GM18517 (cell line): ENCODE measurements at regions not wholly inside any gene's neighbourhood (a gene's known extent, or its start where the extent isn't known, plus 50 kb on each side); places are given as distances from the start of the nearest gene placed in this dataset.

Source experiments
- ATAC-seq: cut with Tn5 transposase; IDR thresholded peaks from one replicate; pipeline ENCODE4 v1.9.1; 2021; ENCODE audit warnings: mild to moderate bottlenecking, moderate library complexity; ENCODE audit not compliant: unreplicated experiment

DNA sequence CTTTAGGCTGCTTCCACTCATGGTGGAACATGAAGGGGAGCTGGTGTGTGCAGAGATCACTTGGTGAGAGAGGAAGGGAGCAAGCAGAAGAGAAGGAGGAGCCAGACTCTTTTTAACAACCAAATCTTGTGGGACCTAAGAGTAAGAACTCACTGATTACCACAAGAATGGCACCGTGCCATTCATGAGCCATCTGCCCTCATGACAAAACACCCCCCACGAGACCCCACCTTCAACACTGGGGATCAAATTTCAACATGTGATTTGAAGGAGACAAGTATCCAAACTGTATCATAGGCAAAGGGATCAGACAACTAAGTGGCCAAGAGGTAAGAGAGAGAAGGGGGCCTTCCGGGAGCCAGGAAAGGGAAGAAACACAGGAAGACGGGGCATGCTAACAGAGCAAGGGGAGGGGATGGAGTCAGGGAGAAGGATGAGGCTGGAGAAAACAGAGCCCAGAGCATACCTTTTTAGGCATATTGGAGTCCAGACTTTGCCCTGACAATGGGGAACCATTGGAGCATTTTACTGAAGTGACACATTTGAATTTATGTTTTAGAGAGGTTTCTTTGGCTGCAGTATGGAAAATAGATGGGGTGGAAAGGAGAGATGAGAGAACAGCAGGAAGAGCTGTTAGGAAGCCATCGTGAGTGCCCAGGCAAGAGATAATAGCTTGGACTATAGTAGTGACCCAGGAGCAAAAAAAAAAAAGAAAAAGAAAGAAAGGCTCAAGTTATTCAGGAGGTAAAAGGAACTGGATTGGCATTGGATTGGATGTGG, 204.4 kb upstream of the NUDT4 start:
- no peak for ATAC-seq

DNA sequence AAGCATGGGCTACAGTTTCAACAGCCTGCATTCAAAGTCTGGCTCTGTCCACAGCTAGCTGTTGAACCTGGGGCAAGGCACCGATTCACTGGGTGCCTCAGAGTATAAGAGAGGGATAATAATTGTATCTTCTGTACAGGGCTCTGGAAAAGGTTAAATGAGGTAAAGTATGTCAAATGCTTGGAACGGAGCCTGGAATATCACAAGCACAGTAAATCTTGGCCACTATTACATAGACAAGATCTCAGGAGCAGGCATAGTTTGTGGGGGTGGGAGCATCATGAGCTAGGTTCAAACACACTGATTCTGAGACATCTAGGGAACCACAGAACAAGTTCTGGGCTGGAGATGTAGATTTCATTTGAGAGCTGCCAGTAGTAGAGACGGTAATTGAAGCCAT, 203.7 kb upstream of the NUDT4 start:
- ATAC-seq, result no peak

DNA sequence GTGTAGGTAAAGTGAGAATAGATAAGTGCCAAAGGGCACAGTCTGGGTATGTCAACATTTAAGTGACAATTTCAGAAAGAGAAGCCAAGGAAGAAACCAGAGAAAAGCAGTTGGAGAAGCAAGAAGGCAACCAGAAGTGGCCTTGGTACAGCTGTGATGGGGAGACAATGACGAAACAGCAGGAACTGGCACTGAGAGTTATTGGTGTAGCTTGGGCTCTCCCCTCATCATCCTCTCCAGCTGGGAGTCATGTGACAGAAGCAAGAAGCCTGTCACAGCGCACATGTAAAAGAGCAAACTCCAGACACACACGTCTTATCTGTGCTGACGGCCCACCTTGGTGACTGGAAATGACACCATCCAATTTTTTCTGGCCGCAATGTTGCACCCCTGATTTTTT, 203.3 kb upstream of the NUDT4 start:
- ATAC-seq, result no peak

DNA sequence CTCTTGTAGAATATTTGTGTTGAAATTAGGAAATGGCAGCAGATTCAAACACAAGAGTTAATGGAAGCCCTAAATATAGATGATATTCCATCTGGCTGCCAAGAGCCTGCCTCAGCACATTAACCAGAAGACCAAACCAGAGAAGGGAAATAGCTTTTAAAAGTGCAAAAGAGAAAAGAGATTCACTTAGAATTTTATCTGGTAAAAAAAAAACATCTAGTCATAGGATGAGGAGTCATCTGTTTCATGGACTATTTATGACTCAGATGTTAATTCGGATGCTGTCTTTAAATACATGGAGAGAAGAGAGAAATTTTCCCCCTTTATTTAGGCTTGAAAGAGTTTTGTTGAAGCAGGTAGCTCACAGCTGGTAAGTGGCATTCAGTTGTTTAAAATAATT, 201.6 kb upstream of the NUDT4 start:
- no peak for ATAC-seq

DNA sequence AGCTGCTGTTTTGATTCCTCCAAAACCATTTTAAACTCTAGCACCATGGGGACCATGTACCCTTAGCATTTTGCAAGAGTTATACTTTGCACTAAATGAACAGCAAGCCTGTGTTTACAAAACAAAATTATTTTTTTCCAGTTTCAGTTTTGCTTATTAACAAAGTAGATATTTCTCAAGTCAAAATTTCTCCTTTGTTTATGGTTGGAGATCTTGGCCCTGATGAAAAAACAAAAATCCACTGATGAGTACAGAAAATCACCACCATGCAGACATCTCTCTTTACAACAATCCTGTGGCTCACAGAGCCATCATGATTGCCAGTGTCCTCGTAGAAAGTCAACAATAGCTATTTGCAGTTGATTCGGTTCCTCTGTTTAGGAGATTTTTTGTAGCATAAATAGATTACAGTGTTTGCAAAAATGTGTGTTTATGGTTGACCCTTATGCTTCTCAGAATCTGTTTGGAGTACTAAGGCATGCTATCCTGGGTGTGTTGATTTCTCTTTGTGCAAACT, 201.1 kb upstream of the NUDT4 start:
- ATAC-seq, result no peak

DNA sequence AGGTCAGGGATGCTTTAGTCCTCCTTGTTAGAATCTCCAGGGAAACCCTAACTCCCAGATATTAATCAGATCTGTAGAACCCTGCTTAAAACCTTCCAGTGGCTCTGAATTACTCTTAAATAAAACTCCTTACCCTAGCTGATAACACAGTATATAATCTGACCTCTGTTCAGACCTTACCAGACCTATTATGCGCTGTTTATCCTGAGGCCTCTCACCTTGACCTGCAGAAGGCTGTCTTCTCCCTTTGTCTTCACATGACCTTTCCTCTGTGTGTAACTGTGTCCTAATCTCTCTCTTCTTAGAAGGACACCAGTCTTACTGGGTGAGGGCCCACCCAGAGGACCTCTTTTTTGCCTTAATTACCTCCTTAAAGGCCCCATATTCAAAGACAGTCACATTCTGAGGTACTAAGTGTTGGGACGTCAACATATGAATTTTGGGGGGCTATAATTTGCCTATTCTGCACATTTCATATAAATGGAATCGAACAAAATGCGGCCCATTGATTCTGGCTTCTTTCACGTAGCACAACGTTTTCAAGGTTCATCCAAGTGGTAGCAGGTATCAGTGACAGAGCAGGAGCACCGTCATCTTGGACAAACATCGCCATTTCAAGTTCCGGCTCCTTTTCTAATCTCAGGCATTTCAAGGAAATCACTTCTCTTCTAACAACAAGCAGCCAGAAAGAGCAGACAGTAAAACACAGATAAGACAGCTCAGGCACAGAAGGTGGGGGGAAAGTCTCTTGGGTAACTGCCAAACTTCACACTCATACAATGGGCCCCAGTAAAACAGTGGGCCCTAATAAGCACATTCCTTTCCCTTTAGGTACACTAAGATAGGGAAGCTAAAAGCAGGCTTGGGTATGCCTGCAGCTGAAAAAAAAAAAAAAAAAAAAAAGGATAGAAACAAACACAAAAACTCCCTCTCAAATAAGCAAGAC, 200.2 kb upstream of the NUDT4 start:
- ATAC-seq, result no peak

DNA sequence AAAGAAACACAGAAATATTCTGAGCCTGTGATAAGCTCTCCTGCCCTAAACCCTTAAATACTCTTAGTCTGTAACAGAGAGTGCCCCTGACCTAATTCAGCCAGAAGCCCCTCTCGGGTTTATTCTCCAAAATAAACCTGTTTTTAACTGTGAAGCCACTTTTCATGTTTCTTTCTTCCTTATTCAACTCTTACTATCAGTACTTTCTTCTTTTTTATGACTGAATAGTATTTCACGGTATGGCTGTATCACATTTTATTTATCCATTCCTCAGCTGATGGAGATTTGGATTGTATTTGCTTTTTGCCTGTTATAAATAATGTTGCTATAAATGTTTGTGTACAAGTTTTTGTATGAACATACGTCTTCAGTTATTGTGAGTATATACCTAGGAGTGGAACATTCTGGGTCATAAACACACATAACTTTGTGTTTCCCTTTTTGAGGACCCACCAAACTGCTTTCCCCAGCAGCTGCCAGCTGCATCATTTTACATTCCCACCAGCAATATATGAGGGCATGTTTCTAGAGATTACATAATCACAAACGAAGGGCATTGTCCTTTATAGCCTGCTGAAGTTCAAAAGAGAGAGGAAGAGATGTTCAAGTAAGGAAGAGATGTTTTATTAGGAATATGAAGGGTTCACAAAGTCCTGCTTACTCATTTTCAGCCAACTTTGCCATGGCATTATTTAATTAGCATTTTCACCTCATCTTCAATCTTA, 199.4 kb upstream of the NUDT4 start:
- ATAC-seq, result no peak

DNA sequence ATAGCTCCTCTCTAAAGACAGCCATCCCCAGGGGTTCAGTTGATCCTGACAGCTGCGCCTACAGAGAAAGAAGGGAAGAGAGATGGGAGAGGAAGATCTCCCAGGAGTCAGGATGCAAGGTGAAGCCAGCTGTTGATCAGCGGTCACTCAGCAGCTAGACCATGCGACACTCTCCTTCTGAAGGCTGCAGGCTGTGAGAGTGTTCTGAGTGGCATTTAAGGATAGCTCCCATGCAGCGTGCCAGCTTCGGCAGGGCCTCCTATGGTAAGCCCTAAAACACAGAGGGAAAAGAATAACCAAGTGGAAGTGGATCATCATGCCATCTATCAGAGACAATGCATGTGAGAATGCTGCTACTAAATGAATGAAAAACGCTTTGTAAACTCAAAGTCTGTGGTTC, 197.9 kb upstream of the NUDT4 start:
- ATAC-seq, result no peak

DNA sequence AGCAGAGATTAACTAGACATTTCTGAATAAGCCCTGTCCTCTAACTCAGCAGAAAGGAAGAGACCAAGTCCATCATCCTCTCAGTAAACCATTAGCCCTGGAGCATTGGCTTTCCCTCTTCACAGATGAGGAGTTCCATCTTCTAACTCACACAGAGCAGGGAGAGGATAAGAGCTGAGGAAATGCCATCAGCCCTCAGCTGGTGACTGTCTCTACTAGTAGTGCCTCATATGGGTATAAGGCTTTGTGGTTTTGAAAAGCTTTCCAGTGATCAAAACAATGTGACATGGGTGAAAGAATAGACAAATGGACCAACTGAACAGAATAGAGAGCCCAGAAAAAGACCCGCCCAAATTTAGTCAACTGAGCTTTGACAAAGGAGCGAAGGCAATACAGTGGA, 197.2 kb upstream of the NUDT4 start:
- ATAC-seq, result no peak

DNA sequence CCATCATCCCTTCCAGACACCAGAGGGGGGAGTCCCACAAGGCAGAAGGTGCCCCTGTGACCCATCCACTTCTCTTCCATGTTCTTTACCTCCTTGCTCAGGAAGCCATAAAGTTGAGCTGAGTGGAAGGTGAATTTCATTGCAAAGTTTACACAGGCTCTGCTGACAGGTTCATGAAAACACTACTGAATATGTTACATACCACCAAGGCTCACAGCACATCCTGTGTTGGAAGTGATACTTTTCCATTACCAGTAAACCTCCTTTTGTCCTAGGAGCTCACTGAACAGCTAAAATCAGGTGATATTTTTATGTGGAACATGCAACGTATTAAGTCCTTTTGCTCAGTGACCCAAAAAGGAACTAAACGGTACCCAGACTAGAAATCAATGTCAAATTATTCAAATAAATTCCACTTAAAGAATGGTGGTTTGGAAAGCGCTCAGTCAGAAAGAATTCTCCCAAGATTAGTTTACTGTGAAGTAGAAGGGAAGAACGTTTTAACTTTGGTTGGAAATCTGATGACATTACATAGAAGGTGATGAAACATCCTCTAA, 196.2 kb upstream of the NUDT4 start:
- no peak for ATAC-seq

DNA sequence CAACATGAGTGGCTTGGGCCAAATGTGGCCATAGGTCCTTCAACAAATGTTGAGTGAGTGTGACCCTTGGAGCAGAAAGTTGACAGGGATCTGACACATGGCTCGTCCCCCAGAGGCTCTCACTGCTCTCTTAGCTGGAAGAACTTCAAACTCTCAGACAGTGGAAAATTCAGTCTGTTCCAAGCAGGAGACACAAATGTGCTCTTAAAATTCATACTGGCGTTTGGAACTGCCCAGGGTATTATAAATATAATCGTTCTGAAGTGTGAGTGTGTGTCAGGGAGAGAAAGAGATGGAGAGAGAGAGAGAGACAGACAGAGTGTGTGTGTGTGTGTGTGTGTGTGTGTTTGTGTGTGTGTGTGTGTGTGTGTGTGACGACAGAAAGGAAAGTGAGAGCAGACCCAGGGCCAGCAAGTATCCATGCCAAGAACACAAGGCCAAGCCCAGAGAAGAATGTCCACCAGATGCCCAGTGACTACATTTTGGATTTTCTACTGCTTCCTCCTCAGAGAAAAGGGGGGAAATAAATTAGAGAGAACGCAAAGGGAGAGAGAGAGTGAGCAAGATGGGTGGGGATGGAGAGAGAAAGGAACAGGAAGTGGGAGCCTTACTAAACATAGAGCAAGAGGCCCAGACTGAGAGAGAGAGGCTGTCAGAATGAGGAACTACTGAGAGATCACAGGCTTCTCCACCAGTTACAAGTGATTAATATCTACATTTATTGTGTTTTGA, 193.6 kb upstream of the NUDT4 start:
- peak; percentile 78 for ATAC-seq

DNA sequence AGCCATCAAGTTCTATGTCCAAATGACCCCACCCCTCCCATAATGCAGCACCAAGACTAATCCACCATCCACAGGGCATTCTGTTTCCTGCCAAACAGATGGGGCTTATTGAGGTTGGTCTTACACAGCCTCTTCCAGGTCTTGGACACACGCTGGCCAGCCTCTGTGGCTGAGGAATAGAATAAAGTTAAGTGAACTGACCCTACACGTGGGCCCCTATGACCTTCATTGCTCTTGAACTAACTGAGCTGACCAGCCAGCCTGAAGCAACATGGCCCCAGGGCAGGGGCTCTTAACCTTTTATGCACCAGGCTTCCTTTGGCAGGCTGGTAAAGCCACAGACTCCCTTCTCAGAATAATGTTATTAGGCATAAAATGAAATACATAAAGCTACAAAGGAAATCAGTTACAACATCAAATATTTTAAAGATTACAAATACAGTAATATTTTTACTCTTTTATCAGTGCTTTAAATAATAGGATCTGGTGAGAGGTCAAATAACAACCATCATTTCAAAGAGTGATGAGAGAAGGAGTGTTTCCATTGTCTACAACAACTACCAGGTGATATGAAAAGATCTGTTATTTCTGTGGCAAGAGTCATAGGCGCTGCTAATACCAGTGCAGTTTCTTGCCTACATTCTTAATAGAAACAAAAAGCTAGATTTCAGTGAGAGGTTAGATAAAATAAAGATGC, 192.9 kb upstream of the NUDT4 start:
- ATAC-seq, result no peak

DNA sequence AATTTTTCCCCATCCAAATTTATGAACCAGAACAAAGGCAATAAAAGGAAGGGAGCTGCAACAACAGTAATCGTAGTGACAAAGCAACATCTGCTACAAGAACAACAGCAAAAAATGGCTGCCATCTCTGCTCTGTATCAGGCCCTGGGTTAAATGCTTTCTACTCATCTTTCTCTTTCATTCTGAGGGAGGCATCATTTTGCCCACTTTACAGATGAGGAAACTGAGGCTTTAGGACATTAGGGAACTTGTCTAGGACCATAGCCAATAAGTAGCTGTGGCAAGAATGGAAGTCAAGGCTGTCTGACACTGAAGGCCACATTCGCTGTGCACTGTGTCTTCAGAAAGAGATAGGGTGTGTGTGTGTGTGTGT, 192.4 kb upstream of the NUDT4 start:
- ATAC-seq, result no peak

DNA sequence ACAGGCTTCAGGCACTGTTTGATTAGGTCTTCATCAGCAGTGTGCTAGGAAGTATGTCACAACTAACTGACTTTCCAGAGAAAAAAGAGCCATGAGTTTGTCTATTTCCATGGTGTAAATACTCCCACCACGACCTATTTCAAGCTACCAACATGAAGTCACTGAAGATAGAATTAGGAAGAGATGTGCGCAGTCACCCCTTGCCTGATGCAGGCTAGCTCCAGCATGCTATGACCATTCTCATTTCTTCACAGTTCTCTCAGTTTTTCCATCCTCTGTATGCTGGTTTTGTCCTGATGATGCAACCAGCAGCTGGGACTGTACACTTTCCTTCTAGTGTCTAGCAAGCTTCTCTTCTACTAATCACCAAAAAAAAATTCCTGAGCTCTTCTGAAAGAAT, 191.6 kb upstream of the NUDT4 start:
- ATAC-seq, result no peak

DNA sequence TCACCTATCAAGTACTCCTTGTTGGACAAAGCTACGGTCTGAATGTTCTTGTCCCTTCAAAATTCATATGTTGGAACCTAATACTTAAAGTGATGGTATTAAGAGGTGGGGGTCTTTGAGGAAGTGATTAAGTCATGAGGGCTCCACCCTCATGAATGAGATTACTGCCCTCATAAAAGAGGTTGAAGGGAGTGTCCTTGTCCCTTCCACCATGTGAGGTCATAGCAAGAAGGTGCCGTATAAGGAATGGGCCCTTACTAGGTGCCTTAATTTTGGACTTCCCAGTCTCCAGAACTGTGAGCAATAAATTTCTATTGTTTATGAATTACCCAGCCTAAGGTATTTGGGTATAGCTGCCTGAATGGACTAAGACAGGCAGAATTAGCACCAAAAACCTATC, 191.1 kb upstream of the NUDT4 start:
- ATAC-seq, result no peak

DNA sequence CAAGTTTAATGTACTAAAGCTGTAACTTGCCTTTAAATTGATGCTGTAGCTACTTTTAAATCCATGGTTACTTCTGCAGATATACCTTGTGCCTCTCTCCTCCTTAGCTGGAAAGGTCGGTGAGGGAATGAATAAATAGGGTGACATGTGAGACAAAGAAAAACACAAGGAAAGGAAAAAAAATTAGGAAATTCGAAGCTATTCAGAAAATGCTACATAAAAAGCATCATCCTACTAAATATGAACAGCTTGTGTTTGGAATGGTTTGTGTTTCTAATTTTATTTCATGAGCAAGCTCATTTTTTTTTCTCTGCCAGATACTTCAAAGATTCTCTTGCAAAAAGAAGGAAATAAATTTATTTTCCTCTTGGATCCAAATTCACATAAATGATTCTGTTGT, 186.3 kb upstream of the NUDT4 start:
- no peak for ATAC-seq

DNA sequence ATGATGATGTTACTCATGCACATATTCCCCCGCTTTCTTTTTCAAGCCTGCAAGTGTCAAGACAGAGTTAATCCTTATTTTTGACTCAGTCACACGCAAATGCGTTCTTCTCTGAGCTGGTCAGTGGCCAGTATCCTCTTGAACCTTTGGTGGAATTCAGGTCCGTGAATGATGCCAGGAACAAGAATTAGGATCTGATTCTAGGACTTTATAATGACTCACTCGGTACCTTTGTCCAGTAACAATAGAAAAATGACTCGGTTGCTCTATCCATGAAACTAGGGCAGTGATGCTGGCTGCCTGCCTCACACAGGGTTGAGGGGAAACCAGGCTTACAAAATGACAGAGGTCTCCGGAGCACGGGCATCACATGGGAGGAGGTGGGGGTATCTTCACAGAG, 185.8 kb upstream of the NUDT4 start:
- no peak for ATAC-seq

DNA sequence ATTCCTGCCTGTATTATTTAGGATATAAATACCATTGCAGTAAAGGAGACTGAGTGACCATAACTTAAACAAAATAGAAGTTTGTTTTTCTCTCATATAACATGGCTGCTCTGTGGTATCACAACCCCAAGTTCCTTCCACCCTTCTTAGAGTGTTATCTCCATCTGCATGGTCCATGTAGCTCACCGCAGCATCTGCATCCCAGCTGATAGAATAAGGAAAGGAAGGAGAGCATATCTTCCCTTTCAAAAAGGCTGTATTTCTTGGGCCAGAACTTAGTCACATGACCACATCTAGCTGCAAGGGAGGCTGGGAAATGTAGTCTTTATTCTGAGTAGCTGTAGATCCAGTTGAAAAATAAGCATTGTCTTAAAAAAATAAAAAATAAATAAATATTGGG, 184.8 kb upstream of the NUDT4 start:
- ATAC-seq, result no peak

DNA sequence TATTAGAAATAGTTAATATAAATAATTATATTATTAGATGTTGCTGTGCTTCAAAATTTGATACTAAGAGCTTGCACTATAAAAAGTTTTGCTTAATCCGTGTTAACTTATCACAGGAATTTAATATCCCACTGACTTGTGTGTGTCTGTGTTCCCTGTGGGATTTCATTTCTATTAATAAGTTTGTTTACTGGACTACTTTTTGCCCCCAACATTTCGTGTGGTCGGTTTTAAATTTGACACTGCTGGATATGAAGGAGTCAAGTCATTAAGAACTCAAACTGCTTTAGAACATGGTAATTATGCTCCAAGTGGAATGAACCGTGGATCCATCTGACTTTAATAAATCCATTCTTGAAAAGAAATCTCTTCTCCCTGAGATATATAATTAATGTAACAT, 182.2 kb upstream of the NUDT4 start:
- no peak for ATAC-seq

DNA sequence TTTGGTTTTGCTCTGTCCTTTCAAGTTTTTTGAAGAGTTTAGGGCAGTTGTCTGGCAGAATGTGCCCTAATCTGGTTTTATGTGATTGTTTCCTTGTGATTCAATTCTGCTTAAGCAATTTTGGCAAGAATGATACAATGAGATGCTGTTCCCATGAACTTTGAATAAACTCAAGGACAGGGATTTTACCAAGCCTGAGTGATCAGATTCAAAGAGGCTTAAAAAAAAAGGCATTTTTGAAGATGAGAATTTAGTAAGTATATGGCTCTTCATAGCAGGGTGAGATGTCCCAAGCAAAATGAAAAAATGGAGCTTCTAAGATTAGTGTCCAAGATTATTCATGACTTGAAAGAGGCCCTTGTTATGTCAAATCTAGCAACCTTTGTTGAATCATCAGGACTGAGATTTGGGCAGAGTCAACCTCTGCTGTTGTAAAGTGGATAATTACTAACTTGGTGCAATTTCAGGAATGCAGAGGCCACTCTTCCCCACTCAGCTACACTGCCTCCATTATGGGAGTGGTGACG, 180.6 kb upstream of the NUDT4 start:
- no peak for ATAC-seq
